GM23338 (cell line): ENCODE measurements at regions not wholly inside any gene's neighbourhood (a gene's known extent, or its start where the extent isn't known, plus 50 kb on each side); places are given as distances from the start of the nearest gene placed in this dataset.

Source experiments
- ATAC-seq: fragments of 200-7000 bp; cut with Tn5 transposase; 3 replicates; pipeline ENCODE4 v1.9.1; 2020
- DNase-seq: peaks from one replicate; pipeline ENCODE4 v3.0.0-alpha.2; 2015; ENCODE audit warnings: low spot score
- H2AFZ ChIP-seq: fragments of 200-600 bp; sonication (generic); 2 replicates; pipeline ENCODE4 v1.8.0; 2016; ENCODE audit warnings: antibody characterized with exemption, mild to moderate bottlenecking, moderate library complexity
- H3F3A ChIP-seq: fragments of 200-600 bp; sonication (generic); replicated peaks from 2 replicates; pipeline ENCODE4 v1.8.0; 2017; ENCODE audit warnings: antibody characterized with exemption, mixed run types, low read depth
- H3K27ac ChIP-seq: fragments of 200-600 bp; sonication (generic); 2 replicates; pipeline ENCODE4 v1.6.1; 2016; ENCODE audit warnings: low read depth
- H3K27me3 ChIP-seq: fragments of 200-600 bp; sonication (generic); 2 replicates; pipeline ENCODE4 v1.8.0; 2016; ENCODE audit warnings: mild to moderate bottlenecking, mixed run types, moderate library complexity; ENCODE audit not compliant: insufficient read depth
- H3K36me3 ChIP-seq: fragments of 200-600 bp; sonication (generic); 2 replicates; pipeline ENCODE4 v1.8.0; 2016; ENCODE audit warnings: mild to moderate bottlenecking; ENCODE audit not compliant: insufficient read depth
- H3K4me1 ChIP-seq: fragments of 200-600 bp; sonication (generic); 2 replicates; pipeline ENCODE4 v1.8.0; 2016; ENCODE audit warnings: mild to moderate bottlenecking, moderate library complexity; ENCODE audit not compliant: insufficient read depth
- H3K4me2 ChIP-seq: fragments of 200-600 bp; sonication (generic); 2 replicates; pipeline ENCODE4 v1.7.1; 2017; ENCODE audit warnings: mixed run types
- H3K4me3 ChIP-seq: fragments of 200-600 bp; sonication (generic); 2 replicates; pipeline ENCODE4 v1.6.1; 2016; ENCODE audit warnings: mixed run types
- H3K79me2 ChIP-seq: fragments of 200-600 bp; sonication (generic); replicated peaks from 2 replicates; pipeline ENCODE4 v1.8.0; 2017; ENCODE audit warnings: mild to moderate bottlenecking; ENCODE audit not compliant: insufficient read depth
- H3K9me2 ChIP-seq: fragments of 200-600 bp; sonication (generic); 2 replicates; pipeline ENCODE4 v1.8.0; 2017; ENCODE audit not compliant: insufficient read depth
- H4K20me1 ChIP-seq: fragments of 200-600 bp; sonication (generic); replicated peaks from 2 replicates; pipeline ENCODE4 v1.8.0; 2017; ENCODE audit warnings: mild to moderate bottlenecking; ENCODE audit not compliant: insufficient read depth
- H3K27ac Mint-ChIP-seq: 2 replicates; pipeline ENCODE4 v1.8.0; 2020; ENCODE audit warnings: inconsistent platforms, mild to moderate bottlenecking, moderate library complexity, mixed read lengths
- H3K27me3 Mint-ChIP-seq: 3 replicates; pipeline ENCODE4 v1.8.0; 2022; ENCODE audit warnings: low read depth, mild to moderate bottlenecking, moderate library complexity, mixed read lengths, inconsistent platforms; ENCODE audit not compliant: insufficient read depth, poor library complexity
- H3K36me3 Mint-ChIP-seq: 3 replicates; pipeline ENCODE4 v1.8.0; 2021; ENCODE audit warnings: low read depth, mild to moderate bottlenecking, inconsistent platforms, moderate library complexity, mixed read lengths
- H3K4me1 Mint-ChIP-seq: 3 replicates; pipeline ENCODE4 v1.8.0; 2020; ENCODE audit warnings: mild to moderate bottlenecking, inconsistent platforms, mixed read lengths
- H3K4me3 Mint-ChIP-seq: 3 replicates; pipeline ENCODE4 v1.8.0; 2021; ENCODE audit warnings: moderate library complexity, mild to moderate bottlenecking, inconsistent platforms, mixed read lengths
- H3K9me3 Mint-ChIP-seq: 3 replicates; pipeline ENCODE4 v1.8.0; 2020; ENCODE audit warnings: moderate library complexity, mild to moderate bottlenecking, inconsistent platforms, mixed read lengths
- CREB1 ChIP-seq: fragments of 250-450 bp; sonication (Bioruptor Pico); IDR thresholded peaks from 2 replicates; pipeline ENCODE4 v1.5.0; 2020; ENCODE audit warnings: low read depth, mild to moderate bottlenecking, moderate library complexity
- EZH2 ChIP-seq: fragments of 200-600 bp; sonication (generic); IDR thresholded peaks from one replicate; pipeline ENCODE4 v1.8.0; 2017; ENCODE audit warnings: antibody characterized with exemption, mild to moderate bottlenecking, low read depth; ENCODE audit not compliant: unreplicated experiment
- EZH2phosphoT487 ChIP-seq: fragments of 200-600 bp; sonication (generic); IDR thresholded peaks from one replicate; pipeline ENCODE4 v1.8.1; 2018; ENCODE audit warnings: antibody characterized with exemption; ENCODE audit not compliant: unreplicated experiment
- JUNB ChIP-seq: IDR thresholded peaks from one replicate; pipeline ENCODE4 v1.6.1; 2016; ENCODE audit warnings: antibody characterized with exemption; ENCODE audit not compliant: unreplicated experiment
- NANOG ChIP-seq: IDR thresholded peaks from 2 replicates; pipeline ENCODE4 v1.6.1; 2016; ENCODE audit warnings: antibody characterized with exemption, borderline replicate concordance
- POLR2AphosphoS5 ChIP-seq: IDR thresholded peaks from 2 replicates; pipeline ENCODE4 v1.6.1; 2016; ENCODE audit warnings: antibody characterized with exemption, low read depth
- STAT1 ChIP-seq: IDR thresholded peaks from one replicate; pipeline ENCODE4 v1.6.1; 2016; ENCODE audit warnings: antibody characterized with exemption; ENCODE audit not compliant: unreplicated experiment
- ZNF114 ChIP-seq: fragments of 250-450 bp; sonication (Bioruptor Pico); IDR thresholded peaks from 2 replicates; pipeline ENCODE4 v1.5.0; 2020; ENCODE audit warnings: mild to moderate bottlenecking, moderate library complexity
- ZNF331 ChIP-seq: fragments of 250-450 bp; sonication (Bioruptor Pico); IDR thresholded peaks from 2 replicates; pipeline ENCODE4 v1.5.0; 2020; ENCODE audit warnings: low read depth, mild to moderate bottlenecking, moderate library complexity
- TF ChIP-seq, protein P1 (sequence below): IDR thresholded peaks from one replicate; pipeline ENCODE4 v1.6.1; 2018; ENCODE audit warnings: antibody characterized with exemption; ENCODE audit not compliant: unreplicated experiment
- TF ChIP-seq, protein P2 (sequence below): IDR thresholded peaks from 2 replicates; pipeline ENCODE4 v1.6.1; 2016; ENCODE audit warnings: antibody characterized with exemption
- TF ChIP-seq, protein P3 (sequence below), 2 experiments: fragments of 200-600 bp in 1 of 2; sonication (generic) in 1 of 2; conservative IDR thresholded peaks; 2 replicates each; pipeline versions ENCODE4 v1.5.1 to v1.6.1; 2016 to 2017; ENCODE audit warnings: antibody characterized with exemption in 2 of 2, low read depth in 2 of 2, mild to moderate bottlenecking in 2 of 2, moderate library complexity in 1 of 2

DNA sequence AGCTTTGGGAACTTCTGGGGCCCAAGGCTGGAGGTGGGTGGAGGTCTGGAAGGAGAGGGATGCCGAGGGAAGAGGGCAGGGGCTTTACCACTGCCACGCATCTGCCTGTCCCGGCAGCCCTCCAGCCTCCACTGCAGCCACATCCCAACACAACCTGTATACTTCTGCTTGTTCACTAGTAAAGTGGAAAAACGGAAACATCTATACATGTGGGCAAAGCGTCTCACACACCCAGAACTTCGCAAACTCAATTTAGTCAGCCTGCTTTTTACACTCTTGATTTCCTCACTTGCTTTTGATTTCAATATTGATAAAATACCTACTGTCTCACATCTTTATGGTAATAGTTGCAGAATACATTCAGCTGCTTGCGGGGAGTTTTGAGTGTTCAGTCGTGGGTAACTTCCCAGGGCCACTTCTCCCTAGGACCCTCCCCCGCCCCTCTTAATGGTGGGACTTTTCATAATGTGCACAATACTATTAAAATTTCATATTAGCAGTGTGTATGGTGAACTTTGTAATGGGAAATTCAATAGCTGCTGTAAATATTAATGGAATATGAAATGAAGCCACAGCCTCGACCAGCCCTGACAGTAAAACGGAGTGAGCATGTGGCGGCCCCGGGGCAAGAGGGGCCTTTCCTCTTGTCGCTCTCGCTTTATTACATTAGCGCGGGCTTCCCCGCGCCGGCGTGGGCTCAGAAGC, 85.2 kb downstream of the NR2F2 start:
- peaks cover 12% of the 10 kb centered on the region; the same call in 1 of the 2 replicates for H3F3A ChIP-seq
- peaks cover 40% of the 10 kb centered on the region for H4K20me1 ChIP-seq
- DNase-seq: no peak
- peak overlapping the region; percentile 74 for H3K4me2 ChIP-seq
- Mint-ChIP-seq H3K36me3 (no peaks in the 10 kb centered on the region), H3K27me3 (peaks cover 99% of the 10 kb centered on the region), H3K9me3 (peaks cover 2% of the 10 kb centered on the region; the same call in 1 of the 3 replicates), H3K27ac (no peak overlapping the region), H3K4me3 (peak overlapping the region; percentile 65), H3K4me1 (peaks cover 33% of the 10 kb centered on the region)
- H3K4me3 ChIP-seq: peak overlapping the region; percentile 48
- H3K9me2 ChIP-seq: no peaks in the 10 kb centered on the region
- peaks cover 100% of the 10 kb centered on the region for H3K27me3 ChIP-seq
- H2AFZ ChIP-seq: no peak overlapping the region
- no peaks in the 10 kb centered on the region for H3K79me2 ChIP-seq
- H3K4me1 ChIP-seq: peaks cover 60% of the 10 kb centered on the region
- no peak for ATAC-seq
- H3K27ac ChIP-seq: no peak overlapping the region
- H3K36me3 ChIP-seq: no peaks in the 10 kb centered on the region
- peak; percentile 95 for TF ChIP-seq EZH2
- TF ChIP-seq, protein P1, sequence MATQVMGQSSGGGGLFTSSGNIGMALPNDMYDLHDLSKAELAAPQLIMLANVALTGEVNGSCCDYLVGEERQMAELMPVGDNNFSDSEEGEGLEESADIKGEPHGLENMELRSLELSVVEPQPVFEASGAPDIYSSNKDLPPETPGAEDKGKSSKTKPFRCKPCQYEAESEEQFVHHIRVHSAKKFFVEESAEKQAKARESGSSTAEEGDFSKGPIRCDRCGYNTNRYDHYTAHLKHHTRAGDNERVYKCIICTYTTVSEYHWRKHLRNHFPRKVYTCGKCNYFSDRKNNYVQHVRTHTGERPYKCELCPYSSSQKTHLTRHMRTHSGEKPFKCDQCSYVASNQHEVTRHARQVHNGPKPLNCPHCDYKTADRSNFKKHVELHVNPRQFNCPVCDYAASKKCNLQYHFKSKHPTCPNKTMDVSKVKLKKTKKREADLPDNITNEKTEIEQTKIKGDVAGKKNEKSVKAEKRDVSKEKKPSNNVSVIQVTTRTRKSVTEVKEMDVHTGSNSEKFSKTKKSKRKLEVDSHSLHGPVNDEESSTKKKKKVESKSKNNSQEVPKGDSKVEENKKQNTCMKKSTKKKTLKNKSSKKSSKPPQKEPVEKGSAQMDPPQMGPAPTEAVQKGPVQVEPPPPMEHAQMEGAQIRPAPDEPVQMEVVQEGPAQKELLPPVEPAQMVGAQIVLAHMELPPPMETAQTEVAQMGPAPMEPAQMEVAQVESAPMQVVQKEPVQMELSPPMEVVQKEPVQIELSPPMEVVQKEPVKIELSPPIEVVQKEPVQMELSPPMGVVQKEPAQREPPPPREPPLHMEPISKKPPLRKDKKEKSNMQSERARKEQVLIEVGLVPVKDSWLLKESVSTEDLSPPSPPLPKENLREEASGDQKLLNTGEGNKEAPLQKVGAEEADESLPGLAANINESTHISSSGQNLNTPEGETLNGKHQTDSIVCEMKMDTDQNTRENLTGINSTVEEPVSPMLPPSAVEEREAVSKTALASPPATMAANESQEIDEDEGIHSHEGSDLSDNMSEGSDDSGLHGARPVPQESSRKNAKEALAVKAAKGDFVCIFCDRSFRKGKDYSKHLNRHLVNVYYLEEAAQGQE: no peak

DNA sequence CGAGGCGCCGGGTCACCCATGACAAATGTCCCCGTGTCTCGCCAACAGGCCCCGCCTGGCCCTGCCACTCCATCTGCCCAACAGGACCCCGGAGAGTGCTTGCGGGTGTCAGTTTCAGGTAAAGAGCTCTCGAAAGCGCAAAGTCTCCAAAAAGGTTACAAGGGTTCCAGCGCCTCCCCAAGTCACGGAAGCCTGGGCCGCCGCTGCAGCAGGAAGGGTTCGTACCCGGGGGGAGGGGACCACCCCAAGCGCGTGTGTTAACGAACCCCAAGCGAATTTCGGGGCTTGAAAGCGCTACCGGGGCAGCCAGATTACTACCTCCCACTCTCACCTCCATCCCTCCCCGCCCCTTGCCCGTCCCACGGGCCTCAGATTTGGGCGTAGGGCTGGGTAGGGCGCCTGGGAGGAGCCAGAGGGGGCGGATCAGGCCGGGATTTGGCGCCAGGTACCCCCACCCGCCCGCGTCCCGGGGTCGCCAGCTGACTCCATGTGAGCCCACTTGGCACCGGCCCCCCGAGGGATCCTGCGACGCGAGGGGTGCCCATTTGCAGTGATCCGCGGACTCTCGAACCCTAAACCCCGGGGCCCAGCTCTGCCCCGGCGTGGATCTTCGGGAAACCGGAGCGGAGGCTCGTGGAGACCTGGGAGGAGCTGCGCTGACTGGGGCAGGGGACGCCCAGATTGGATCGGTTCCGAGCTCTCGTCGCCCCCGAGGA, 85.9 kb downstream of the NR2F2 start:
- H3K27ac ChIP-seq: no peak overlapping the region
- peak; percentile 74 for DNase-seq
- no peaks in the 10 kb centered on the region for H3K9me2 ChIP-seq
- H3F3A ChIP-seq: peaks cover 7% of the 10 kb centered on the region; the same call in 1 of the 2 replicates
- Mint-ChIP-seq H3K4me1 (peaks cover 38% of the 10 kb centered on the region), H3K36me3 (no peaks in the 10 kb centered on the region), H3K9me3 (peaks cover 2% of the 10 kb centered on the region; the same call in 1 of the 3 replicates), H3K27ac (no peak overlapping the region), H3K27me3 (peaks cover 94% of the 10 kb centered on the region), H3K4me3 (peak overlapping the region; percentile 65)
- H3K36me3 ChIP-seq: no peaks in the 10 kb centered on the region
- no peak overlapping the region; the same call in 1 of the 2 replicates for H2AFZ ChIP-seq
- H3K4me1 ChIP-seq: peaks cover 62% of the 10 kb centered on the region
- ATAC-seq: peak; percentile 68
- H3K4me3 ChIP-seq: peak overlapping the region; percentile 48
- H4K20me1 ChIP-seq: peaks cover 35% of the 10 kb centered on the region
- H3K4me2 ChIP-seq: peak overlapping the region; percentile 74
- no peaks in the 10 kb centered on the region for H3K79me2 ChIP-seq
- no peak for TF ChIP-seq CREB1 (CRISPR knock-in tag)
- TF ChIP-seq, protein P2, sequence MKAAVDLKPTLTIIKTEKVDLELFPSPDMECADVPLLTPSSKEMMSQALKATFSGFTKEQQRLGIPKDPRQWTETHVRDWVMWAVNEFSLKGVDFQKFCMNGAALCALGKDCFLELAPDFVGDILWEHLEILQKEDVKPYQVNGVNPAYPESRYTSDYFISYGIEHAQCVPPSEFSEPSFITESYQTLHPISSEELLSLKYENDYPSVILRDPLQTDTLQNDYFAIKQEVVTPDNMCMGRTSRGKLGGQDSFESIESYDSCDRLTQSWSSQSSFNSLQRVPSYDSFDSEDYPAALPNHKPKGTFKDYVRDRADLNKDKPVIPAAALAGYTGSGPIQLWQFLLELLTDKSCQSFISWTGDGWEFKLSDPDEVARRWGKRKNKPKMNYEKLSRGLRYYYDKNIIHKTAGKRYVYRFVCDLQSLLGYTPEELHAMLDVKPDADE: no peak
- TF ChIP-seq, protein P1: no peak
- peak; percentile 3 for TF ChIP-seq EZH2
- no peak for TF ChIP-seq NANOG
- TF ChIP-seq EZH2phosphoT487: peak; percentile 50
- no peak for TF ChIP-seq ZNF114 (CRISPR knock-in tag)
- TF ChIP-seq POLR2AphosphoS5: no peak
- no peak for TF ChIP-seq JUNB
- TF ChIP-seq STAT1: no peak
- TF ChIP-seq, protein P3, sequence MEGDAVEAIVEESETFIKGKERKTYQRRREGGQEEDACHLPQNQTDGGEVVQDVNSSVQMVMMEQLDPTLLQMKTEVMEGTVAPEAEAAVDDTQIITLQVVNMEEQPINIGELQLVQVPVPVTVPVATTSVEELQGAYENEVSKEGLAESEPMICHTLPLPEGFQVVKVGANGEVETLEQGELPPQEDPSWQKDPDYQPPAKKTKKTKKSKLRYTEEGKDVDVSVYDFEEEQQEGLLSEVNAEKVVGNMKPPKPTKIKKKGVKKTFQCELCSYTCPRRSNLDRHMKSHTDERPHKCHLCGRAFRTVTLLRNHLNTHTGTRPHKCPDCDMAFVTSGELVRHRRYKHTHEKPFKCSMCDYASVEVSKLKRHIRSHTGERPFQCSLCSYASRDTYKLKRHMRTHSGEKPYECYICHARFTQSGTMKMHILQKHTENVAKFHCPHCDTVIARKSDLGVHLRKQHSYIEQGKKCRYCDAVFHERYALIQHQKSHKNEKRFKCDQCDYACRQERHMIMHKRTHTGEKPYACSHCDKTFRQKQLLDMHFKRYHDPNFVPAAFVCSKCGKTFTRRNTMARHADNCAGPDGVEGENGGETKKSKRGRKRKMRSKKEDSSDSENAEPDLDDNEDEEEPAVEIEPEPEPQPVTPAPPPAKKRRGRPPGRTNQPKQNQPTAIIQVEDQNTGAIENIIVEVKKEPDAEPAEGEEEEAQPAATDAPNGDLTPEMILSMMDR (conservative IDR thresholded peaks at IDR 0.05; ENCODE audit: low read depth in 2 of 2): no peak
- TF ChIP-seq ZNF331 (CRISPR knock-in tag): no peak
- H3K27me3 ChIP-seq: peaks cover 98% of the 10 kb centered on the region
